ENCODE measurements at regions not wholly inside any gene's neighbourhood (a gene's known extent, or its start where the extent isn't known, plus 50 kb on each side); places are given as distances from the start of the nearest gene placed in this dataset.

- TF ChIP-seq CTCF (IDR thresholded peaks at IDR 0.05 in 8 of 11, conservative IDR thresholded peaks at IDR 0.05 in 3 of 11) (no peak), POLR2AphosphoS5 (IDR thresholded peaks at IDR 0.05) (no peak), POLR2A (IDR thresholded peaks at IDR 0.05) (no peak)
Observed at GRCh38 chr3:77939726-77940125, 899.8 kb downstream of the ROBO2 start.
